ENCODE measurements at regions not wholly inside any gene's neighbourhood (a gene's known extent, or its start where the extent isn't known, plus 50 kb on each side); places are given as distances from the start of the nearest gene placed in this dataset.

DNA sequence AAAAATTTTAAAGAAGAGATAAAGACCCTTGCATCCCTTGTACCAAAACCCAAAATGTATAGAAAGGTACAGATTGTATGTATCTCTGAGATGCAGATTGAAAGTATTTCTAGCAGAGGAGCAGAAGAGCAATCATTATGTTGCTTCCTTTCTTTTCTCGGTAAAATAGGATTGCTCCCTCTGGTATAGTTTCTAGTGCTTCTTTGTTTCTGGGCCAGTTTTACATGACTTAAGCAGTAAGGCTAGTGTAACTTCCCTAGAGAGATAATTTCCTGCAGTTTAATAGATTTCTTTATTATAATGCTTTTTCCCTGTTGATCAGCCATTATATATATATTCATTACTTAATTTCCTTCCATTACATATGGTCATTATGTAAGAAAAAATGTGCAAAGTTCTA lies 496.2 kb upstream of the RGS18 start:
- no peak for DNase-seq (ENCODE audit: low read depth, low spot score)

DNA sequence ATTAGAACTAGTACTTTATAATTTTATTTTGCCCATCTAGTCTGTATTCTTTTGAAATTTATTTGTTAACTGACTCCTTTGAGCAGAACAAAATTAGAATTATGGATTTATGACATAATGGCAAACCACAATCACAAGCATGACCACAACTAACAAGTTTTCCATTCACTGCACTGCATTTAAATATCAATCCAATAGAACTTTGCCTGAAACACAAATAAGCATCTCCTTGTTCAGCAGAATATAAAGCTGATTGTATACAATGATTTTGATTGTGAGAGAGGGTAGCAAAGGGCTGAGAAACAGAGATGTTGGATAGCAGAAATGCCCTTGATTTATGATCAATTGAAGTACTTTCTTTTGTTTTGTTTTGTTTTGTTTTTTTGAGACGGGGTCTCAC lies 495.5 kb upstream of the RGS18 start:
- DNase-seq (ENCODE audit: low read depth, low spot score): no peak

DNA sequence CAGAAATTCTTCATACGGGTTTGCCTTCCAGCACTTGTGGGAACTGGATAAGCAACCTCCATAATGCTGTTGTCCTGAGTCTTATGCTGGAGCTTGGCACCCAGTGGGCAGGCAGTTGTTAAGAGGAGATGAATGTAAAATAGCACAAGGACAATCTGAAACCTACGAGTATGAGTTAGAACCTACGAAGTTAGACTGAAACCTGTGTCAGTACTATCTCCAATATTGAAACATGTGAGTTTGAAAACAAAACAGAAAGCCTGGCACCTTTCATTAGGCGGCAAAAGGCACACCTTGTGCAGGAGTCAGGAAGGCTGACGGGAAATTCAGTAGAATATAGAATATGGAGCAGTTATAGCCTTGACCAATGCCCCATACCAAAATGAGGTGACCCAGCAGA lies 489.7 kb upstream of the RGS18 start:
- DNase-seq (ENCODE audit: low read depth, low spot score): no peak

DNA sequence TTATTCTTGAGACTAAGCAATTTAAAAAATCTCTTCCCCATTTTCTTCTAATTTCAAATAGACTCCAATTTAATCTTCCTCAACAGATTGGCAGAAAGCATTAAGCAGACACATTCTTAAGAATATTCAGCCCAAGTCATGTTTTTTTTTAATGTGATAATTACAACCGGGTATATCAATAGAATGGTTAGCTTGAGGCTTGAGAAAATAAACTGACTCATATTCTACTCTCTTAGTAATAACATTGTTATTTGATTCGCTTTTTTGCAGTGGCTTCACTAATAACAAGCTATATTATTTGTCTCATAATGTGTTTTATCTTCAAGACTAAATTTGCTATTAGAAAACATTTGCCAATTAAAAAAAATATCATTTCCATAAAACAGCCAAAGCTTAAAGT lies 488.6 kb upstream of the RGS18 start:
- no peak for DNase-seq (ENCODE audit: low read depth, low spot score)

DNA sequence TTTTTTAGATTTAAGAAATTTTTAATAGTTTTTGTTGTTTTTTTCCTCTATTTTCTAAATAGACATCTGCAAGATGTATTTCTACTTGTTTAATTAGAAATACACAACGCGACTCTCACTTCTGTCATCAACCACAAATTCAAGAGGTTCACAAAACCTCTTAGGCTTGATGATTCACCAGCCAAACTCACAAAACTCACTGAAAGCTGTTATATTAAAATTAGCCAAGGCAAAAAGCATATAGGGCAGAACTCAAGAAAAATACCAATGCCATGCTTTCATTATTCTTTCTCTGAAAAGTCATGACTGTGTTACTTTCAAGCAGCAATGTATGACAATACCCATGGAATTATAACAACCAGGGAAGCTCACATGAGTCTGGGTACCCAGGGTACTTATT lies 487.0 kb upstream of the RGS18 start:
- DNase-seq (ENCODE audit: low read depth, low spot score): no peak

DNA sequence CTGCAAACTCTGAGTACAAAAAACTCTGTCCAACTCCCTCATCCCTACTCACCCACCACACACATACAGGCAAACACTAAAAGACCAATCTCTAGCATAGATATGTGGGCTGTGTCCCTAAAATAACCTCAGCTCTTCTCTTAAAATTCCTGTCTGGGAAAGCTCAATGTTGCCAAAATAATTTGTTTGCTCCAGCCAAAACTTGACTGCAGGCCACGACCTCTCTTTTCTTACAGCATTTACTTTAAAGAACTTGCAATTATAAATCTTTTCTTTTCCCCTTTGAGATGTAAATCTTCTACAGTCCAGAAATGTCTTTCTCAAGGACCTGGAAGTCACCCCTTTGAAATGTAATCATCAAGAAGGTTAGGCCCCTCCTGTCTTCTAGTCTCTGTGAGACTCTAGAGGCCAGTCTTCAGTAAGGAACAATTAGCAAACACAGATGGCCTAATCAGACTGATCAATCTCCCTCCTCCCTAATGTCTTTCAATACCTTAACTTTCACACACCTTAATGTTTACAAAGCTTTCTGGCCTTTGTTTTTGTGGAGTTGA lies 483.6 kb upstream of the RGS18 start:
- no peak for DNase-seq (ENCODE audit: low read depth, low spot score)

DNA sequence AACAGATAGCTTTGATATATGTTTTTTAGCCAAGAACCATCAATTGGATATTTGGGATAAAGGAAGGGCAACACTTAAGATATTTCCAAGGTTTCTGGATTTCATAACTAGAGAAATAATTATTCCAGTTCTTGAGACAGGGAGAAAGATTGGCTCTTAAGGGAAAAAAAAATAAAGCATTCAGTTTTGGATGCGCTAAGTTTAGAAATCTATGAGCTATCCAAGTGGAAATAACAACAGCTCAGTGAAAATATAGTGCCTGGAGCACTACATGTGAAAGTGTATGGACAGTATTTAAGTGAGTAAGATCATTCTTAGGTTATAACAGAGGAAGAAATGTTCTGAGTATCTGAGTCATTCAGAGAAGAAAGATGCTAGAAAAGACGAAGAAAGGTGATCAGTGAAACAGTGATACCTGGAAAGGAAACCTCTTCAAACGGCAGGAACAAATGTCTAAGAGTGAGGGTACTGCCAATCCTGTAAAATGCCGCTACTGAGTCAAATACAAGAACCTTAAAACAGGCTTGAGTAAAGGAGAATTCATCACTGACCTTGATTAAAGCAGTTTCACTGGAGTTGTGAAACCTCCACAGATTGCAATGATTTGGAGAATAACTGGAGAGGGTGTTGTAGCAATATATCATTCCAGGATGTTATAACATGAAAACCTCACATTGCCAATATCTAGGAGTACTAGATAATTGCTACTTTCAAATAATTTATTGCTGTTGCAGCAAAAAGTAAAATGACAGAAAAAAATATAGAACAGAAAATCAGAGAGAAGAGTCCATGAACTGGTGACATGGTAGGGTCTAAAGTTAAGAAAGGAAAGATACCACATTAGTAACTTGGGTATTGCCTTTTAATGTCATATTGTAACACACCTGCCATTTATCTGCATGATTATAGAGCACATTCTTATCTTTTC lies 482.1 kb upstream of the RGS18 start:
- DNase-seq (ENCODE audit: low read depth, low spot score): no peak

DNA sequence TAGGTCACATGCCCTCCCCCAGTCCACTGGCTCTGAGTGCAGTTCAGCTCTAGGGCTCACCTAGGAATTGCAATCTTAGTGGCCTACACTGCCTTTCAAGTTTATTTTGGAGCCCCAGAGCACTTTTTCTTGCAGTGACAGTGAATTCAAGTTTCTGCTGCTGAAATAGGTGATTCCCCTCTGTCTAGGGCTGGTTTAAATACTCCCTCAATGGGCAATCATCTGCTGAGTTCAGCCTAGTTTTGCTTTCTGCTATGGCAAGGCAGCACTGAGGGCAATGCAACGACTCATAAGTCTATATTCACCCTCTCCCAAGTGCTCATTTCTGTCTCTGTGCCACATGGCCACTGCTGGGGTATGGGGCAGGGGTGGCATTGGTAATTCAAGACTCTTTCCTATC lies 472.6 kb upstream of the RGS18 start:
- no peak for DNase-seq (ENCODE audit: low read depth, low spot score)

DNA sequence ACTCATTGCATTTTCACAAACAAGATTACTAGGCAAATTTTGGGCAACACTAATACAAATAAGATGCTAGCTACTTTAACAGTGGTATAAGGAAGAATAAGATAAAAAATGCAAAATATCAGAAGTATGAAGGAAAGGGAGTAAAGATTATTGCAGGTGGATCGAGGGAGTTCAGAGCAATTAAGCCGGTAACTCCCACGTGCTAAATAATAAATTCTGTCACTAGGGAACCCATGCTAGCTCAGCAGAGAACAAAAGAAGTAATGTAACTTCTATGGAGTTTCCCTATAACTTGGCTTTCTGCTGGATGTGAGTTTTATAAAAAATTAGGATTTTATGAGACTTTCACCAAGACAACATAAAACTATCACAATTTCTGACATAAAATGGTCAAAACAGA lies 470.5 kb upstream of the RGS18 start:
- DNase-seq (ENCODE audit: low read depth, low spot score): no peak

DNA sequence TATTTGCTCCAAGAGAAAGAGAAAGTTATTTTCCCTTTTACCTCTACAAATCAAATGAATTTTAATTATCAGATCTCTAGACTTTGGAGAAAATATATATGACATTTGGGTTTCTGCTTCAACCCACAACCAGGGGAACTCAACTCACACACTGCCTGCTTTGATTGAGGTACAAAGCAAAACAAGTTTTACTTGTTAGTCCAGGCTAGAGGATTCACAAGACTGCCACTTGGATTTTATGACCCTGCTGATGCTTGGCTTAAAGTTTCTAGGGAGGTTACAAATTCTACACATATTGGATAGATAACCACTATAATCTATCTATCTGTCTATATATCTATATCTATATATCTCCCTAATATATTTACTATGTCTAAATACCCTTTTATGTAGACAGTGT lies 467.3 kb upstream of the RGS18 start:
- DNase-seq (ENCODE audit: low read depth, low spot score): no peak

DNA sequence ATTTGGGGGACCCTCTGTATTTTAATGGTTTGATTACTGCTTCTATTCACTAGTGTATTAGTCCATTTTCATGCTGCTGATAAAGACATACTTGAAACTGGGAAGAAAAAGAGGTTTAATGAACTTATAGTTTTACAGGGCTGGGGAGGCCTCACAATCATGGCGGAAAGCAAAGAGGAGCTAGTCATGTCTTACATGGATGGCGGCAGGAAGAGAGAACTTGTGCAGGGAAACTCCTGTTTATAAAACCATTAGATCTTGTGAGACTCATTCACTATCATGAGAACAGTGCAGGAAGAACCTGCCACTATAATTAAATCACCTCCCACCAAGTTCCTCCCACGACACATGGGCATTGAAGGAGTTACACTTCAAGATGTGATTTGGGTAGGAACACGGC lies 464.5 kb upstream of the RGS18 start:
- no peak for DNase-seq (ENCODE audit: low read depth, low spot score)

DNA sequence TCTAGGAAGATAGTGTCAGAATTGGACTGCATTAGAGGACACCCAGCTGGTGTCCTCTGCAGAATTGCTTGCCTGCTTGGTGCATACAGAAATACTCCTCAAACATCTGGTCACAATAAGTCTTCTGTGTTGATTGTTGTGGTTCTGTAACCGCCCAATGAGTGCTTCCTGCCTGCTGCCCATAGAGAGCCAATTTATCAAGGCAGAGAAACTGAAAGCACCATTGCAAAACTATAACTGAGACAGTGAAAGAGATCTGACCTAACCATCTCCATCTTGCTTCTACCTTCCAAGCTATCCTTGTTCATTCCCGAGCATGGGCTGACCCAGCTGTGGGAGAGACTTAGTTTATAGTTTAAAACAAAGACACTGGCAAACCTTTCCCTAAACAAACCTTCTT lies 462.4 kb upstream of the RGS18 start:
- DNase-seq (ENCODE audit: low read depth, low spot score): no peak

DNA sequence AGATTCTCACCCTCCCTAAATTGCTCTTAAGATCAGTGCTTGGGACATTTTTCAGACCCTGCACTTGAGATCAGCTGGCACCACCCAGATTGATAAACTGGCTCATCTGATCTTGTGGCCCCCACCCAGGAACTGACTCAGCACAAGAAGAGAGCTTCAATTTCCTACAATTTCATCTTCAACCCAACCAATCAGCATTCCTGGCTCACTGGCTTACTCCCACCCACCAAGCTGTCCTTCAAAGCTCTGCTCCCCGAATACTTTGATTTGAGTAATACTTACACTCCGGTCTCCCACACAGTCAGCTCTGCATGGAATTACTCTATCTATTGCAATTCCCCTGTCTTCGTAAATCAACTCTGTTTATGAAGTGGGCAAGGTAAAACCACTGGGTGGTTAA lies 461.9 kb upstream of the RGS18 start:
- DNase-seq (ENCODE audit: low read depth, low spot score): no peak

DNA sequence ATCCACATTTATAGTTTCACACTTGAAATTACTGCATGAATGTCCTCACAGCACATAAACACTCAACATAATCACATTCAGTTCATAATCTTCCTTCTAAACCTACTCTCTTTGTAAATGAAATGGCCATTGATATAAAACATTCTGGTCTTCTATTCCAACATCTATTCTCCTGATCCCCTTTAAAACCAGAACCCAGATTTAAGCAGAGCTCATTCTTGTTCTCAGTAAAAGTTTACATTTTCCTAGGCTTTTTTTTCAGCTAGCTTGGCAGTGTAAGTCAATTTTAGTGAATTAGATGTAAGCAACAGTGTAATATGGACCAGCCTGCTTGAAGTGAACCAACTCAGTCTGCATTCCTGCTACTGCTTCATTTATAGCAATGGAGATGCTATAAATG lies 460.7 kb upstream of the RGS18 start:
- no peak for DNase-seq (ENCODE audit: low read depth, low spot score)

DNA sequence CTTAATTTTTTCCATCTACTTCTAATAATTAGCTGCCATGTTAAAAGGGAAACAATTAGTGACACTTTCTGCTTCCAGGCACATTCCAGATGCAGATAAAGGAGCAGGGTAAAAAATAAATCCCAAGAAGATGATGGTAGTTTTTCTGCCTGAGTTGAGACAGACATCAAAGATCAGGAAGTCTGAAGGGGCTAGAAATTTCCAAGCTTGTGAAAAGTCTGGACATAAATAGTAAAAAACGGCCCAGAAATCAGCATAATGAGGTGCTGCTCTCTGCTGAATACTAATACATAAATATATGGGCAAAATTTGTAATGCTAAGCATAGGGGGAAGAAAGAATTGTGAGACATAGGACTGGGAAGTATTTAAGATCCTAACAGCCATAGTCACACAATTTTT lies 460.0 kb upstream of the RGS18 start:
- no peak for DNase-seq (ENCODE audit: low read depth, low spot score)

DNA sequence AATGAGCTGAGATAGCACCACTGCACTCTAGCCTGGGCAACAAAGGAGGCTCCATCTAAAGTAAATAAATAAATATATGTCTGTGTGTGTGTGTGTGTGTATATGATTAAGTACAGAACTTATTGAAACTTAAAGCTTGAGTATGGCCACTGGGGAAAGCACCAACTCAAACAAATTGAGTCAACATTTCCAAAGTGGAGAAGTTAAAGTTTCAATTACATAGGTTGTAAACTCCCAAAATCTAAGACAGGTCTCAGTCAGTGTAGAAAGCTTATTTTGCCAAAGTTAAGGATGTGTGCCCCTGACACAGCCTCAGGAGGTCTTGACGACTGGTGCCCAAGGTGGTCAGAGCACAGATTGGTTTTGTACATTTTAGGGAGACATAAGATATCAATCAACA lies 458.9 kb upstream of the RGS18 start:
- DNase-seq (ENCODE audit: low read depth, low spot score): no peak

DNA sequence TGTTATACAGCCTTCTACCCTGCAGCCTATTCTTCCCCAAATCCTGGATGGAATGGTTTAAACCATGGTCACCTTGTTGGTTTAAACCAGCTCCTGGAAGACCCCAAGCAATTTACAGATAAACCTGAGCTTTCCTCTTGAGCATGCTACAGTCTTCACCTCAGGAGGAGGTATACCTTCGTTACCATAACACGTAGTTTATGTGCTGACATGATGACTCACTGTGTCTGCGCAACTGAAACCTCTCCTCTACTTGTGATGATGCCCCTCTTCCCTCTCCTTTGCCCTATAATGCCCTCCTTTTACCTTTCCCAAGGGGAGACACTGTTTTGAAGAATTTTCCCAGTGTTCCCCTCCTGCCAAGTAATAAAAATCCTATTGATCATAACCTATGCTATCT lies 457.3 kb upstream of the RGS18 start:
- DNase-seq (ENCODE audit: low read depth, low spot score): no peak

DNA sequence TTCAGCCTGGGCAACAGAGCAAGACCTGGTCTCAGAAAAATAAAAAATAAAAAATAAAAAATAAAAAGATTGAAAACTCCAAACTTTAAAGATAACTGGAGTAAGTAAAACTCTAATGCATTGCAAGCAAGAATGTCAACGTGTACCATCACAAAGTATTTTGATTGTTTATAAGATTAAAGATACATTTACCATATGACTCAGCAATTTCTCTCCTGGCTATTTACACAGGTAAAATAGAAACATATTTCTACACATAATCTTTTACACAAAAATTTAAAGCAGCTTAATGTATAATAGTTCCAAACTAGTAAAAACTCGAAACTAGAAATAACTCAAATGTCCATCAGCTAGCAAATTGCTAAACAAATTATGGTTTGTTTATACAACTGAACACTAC lies 456.1 kb upstream of the RGS18 start:
- no peak for DNase-seq (ENCODE audit: low read depth, low spot score)

DNA sequence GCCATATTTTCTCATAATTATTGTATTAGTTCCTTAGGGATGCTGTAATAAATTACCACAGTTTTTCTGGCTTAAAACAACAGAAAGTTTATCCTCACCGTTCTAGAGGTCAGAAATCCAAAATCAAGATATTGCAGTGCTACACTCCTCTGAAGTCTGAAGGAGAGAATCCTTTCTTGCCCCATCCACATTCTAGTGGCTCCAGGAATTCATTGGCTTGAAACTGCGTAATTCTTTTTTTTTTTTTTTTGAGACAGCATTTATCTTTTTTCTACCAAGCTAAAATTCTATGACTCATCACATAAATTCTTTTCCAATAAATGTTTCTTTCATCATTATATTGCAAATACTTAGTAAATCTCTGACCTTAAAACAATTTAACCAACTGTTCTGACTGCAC lies 451.0 kb upstream of the RGS18 start:
- DNase-seq (ENCODE audit: low read depth, low spot score): no peak

DNA sequence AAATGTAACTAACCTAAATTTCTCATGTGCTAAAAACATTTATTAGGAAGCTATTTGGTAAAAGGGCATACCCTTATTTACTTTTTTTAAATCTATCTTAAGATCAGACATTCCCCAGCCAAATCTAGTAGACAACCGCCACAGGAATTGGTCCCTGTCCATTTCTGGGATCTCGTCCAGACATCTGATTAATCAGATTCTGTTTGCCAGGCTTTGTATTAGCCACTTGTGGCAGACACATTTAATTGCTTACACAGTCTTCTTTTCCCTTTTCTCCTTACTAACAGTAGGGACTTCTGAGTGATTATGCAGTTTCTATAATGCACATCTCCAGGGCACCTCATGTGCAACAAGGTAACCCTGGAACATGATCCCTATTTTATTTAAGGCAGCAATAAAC lies 449.0 kb upstream of the RGS18 start:
- no peak for DNase-seq (ENCODE audit: low read depth, low spot score)

DNA sequence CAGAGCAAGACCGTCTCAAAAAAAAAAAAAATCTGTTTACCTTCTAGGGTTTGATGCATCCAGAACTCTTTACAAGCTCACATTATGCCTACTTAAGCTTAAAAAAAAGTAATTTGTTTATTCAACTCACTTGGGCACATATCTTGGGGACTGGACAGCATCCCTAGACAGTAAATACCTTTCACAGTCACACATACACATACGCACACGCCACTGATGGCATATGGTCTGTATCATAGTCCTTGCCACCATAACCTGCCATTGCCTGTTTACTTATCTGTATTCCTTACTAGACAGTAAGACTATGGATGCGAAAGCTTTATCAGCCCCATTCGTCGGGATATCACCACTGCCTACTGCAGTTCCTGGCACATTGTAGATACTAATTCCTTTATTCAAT lies 446.3 kb upstream of the RGS18 start:
- no peak for DNase-seq (ENCODE audit: low read depth, low spot score)

DNA sequence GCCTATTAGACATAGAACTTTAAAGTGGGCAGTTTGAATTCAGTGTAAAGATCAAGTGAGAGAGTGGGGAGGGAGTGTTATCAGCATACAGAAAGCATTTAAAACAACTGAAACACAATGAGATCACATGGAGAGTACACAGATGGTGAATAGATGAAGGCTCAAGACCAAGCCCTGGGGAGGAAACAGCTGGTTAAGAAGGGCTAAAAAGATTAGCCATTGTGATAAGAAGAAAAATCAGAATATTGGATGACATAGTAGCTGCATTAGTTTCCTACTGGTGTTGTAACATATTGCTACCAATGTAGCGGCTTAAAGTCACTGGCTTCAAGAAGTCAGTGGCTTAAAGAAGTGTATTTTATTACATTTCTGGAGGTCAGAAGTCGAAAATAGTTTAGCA lies 443.4 kb upstream of the RGS18 start:
- DNase-seq (ENCODE audit: low read depth, low spot score): no peak

DNA sequence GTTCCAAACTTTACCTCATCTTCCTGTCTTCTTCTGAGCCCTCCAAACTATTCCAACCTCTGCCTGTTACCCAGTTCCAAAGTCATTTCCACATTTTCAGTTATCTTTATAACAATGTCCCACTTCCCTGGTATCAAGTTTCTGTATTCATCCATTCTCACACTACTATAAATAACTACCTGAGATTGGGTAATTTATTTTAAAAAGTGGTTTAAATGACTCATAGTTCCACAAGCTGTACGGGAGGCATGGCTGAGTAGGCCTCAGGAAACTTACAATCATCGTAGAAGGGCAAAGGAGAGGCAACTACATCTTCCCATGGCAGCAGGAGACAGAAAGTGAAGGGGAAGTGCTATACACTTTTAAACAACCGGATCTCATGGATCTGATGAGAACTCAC lies 428.5 kb upstream of the RGS18 start:
- DNase-seq (ENCODE audit: low read depth, low spot score): no peak
